Transverse colon (tissue), 4 donors: ENCODE measurements at regions not wholly inside any gene's neighbourhood (a gene's known extent, or its start where the extent isn't known, plus 50 kb on each side); places are given as distances from the start of the nearest gene placed in this dataset.

ENCODE experiments used
- DNase-seq: peaks from one replicate; pipeline ENCODE4 v3.0.0-alpha.2; 2019
- H3K27ac ChIP-seq, 4 donors: fragments of 200-600 bp; sonication (generic); 2 replicates each; pipeline ENCODE4 v1.5.1; 2016 to 2018; ENCODE audit warnings: inconsistent platforms in 4 of 4
- H3K27me3 ChIP-seq: fragments of 200-600 bp; sonication (generic); 2 replicates; pipeline ENCODE4 v1.5.1; 2017; ENCODE audit warnings: inconsistent platforms
- H3K36me3 ChIP-seq, 4 donors: fragments of 200-600 bp; sonication (generic); 2 replicates each; pipeline ENCODE4 v1.5.1; 2017 to 2019; ENCODE audit warnings: inconsistent platforms in 4 of 4
- H3K4me1 ChIP-seq, 4 donors: fragments of 200-600 bp; sonication (generic); 2 replicates each; pipeline ENCODE4 v1.5.1; 2017 to 2020; ENCODE audit warnings: inconsistent platforms in 4 of 4
- H3K4me3 ChIP-seq, 4 donors: fragments of 200-600 bp; sonication (generic); 1 replicate in 1 of 4; 2 replicates in 3 of 4; pipeline versions ENCODE4 v1.5.1 to v1.6.1; 2017 to 2019; ENCODE audit warnings: inconsistent platforms in 4 of 4
- H3K9me3 ChIP-seq, 2 donors: fragments of 200-600 bp; sonication (generic); 2 replicates each; pipeline ENCODE4 v1.5.1; 2017 to 2019; ENCODE audit warnings: inconsistent platforms in 2 of 2
- CTCF ChIP-seq, 5 experiments: fragments of 200-600 bp in 3 of 5; fragments of 450-650 bp in 2 of 5; sonication (generic) in 3 of 5; IDR thresholded peaks; 1 replicate in 2 of 5; 2 replicates in 3 of 5; pipeline ENCODE4 v1.5.1; 2016 to 2017; ENCODE audit warnings: antibody characterized with exemption in 5 of 5, inconsistent platforms in 3 of 5, mild to moderate bottlenecking in 2 of 5, moderate library complexity in 1 of 5
- EP300 ChIP-seq: sonication (generic); formaldehyde crosslinking; IDR thresholded peaks from one replicate; pipeline ENCODE4 v1.6.1; 2017; ENCODE audit warnings: antibody characterized with exemption, low read depth
- POLR2A ChIP-seq: fragments of 450-650 bp; IDR thresholded peaks from one replicate; pipeline ENCODE4 v1.6.1; 2016; ENCODE audit warnings: antibody characterized with exemption, mild to moderate bottlenecking, moderate library complexity
- POLR2AphosphoS5 ChIP-seq, 3 donors: sonication (generic); formaldehyde crosslinking; IDR thresholded peaks; one replicate each; pipeline ENCODE4 v1.6.1; 2016; ENCODE audit warnings: antibody characterized with exemption in 3 of 3
- WGBS, 2 donors: methylation state at CpG; one replicate each; pipeline ENCODE4 v1.1.5; 2018; ENCODE audit warnings: low coverage in 1 of 2; 5-methylcytosine and 5-hydroxymethylcytosine counted together
- in situ Hi-C, 4 donors: fragments of 200-750 bp; cut with MboI; loops; one replicate each; pipeline versions ENCODE4 v1.15.0 to v1.15.1; 2017; ENCODE audit warnings: low sequenced_read_pairs in 3 of 4, low pct_ligation_motif_present in 1 of 4, low pct_unique_long_range_greater_than_20kb in 1 of 4
- intact Hi-C: fragments of 100-400 bp; cut with DNase I; formaldehyde crosslinking; loops from one replicate; pipeline ENCODE4 v1.15.1; 2023; ENCODE audit warnings: low total_unique reads

- intact Hi-C loops (no loop called here), in situ Hi-C loops (no loop called here)
- WGBS, 2 donors: 78 to 80% methylated on average over 1 to 5 of the region's 5 CpGs
- Histone ChIP-seq H3K4me1 (no peaks in the 10 kb centered on the region), H3K9me3 (no peaks in the 10 kb centered on the region), H3K36me3 (no peaks in the 10 kb centered on the region), H3K27ac (no peak overlapping the region), H3K27me3 (no peaks in the 10 kb centered on the region), H3K4me3 (no peak overlapping the region)
- no peak for DNase-seq
- TF ChIP-seq EP300 (no peak), POLR2A (no peak), CTCF (IDR thresholded peaks at IDR 0.05) (no peak)
Observed at GRCh38 chr3:44069276-44069675, 172.4 kb upstream of the TOPAZ1 start.

- Histone ChIP-seq H3K9me3 (no peaks in the 10 kb centered on the region), H3K27ac (no peak overlapping the region), H3K4me3 (no peak overlapping the region), H3K27me3 (no peaks in the 10 kb centered on the region), H3K4me1 (no peaks in the 10 kb centered on the region), H3K36me3 (no peaks in the 10 kb centered on the region)
- in situ Hi-C loops: no loop called here
- no peak for TF ChIP-seq CTCF (IDR thresholded peaks at IDR 0.05)
- TF ChIP-seq POLR2AphosphoS5 (IDR thresholded peaks at IDR 0.05): no peak
- TF ChIP-seq EP300: no peak
- DNase-seq: no peak
- intact Hi-C loops: no loop called here
- WGBS, 2 donors: 85 to 91% methylated on average over 7 to 8 of the region's 8 CpGs
Observed at GRCh38 chr3:44070841-44071546, 170.7 kb upstream of the TOPAZ1 start.

DNA sequence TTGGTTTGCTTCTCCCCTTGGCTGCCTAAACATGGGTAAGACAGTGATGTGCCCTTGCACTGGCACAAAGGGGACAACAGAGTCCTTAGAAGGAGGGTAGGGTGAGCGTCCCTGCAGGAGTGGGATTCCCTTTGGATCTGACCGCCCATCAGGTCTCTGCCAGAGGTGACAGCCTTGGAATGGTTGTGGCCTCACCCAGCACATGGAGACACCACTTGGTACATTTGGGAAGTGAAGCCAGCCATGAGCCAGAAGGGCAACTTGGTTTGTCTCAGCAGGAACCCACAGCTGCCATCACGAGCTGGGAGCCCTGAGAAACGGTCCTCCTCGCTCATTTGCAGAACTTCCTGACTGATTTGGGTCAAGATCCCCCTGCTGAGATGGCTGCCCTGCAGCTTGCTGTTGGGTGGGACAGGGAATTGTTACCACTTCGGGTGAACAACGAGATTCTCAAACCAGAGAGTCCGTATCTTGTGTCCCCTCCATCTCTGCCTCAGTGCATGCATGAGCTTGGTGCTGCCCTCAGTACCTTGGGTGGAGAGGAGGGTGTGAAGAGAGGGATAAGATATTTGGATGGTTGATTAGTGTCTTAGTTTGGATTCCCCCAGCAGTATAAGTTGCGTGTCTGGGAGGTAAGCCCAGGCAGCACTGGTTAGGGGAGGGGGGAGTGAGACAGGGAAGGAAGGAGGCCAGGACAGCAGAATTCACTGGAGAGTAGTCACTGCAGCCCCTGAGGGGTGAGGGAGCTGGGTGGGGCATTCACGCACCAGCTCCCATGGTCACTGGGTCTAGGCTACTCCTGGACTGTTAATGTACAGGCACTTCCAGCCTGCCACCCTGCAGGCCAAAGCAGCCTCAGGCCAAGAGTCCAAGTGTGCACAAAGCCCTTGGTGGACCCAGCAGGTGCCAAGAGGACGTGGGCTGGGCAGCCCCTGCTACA lies 168.8 kb upstream of the TOPAZ1 start:
- intact Hi-C loops (no loop called here), in situ Hi-C loops (no loop called here)
- no peak for TF ChIP-seq EP300
- Histone ChIP-seq H3K4me3 (no peak overlapping the region), H3K4me1 (no peaks in the 10 kb centered on the region), H3K9me3 (no peaks in the 10 kb centered on the region), H3K27me3 (no peaks in the 10 kb centered on the region), H3K27ac (no peak overlapping the region), H3K36me3 (no peaks in the 10 kb centered on the region)
- 76 to 83% methylated on average over 1 to 11 of the region's 11 CpGs for WGBS, 2 donors
- DNase-seq: no peak

DNA sequence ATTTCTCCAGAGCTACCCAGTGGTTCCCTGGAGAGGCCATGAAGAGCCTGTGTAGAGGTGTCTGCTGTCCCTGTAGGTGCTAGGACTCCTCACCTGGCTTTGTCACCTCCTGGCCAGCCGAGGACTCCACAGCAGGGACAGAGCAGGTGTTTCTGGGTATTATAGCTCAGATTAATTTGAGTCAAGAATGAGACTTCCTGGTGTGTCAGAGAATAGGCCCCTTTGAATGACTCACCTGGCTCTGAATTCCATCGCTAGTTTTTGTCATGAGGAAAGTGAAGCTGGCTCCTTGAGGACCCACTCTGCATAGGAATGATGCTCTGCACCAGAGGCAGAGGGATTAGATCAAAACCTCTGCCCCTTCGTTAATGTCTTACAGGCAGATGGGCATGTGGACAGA lies 167.5 kb upstream of the TOPAZ1 start:
- TF ChIP-seq EP300 (no peak), CTCF (IDR thresholded peaks at IDR 0.05) (no peak), POLR2AphosphoS5 (IDR thresholded peaks at IDR 0.05) (no peak), POLR2A (no peak)
- H3K4me3 ChIP-seq: no peak overlapping the region
- no peaks in the 10 kb centered on the region for H3K36me3 ChIP-seq
- in situ Hi-C loops: no loop called here
- H3K27me3 ChIP-seq: no peaks in the 10 kb centered on the region
- H3K9me3 ChIP-seq: no peaks in the 10 kb centered on the region
- WGBS, 2 donors: 53% methylated on average over 3 of the region's 3 CpGs; no CpG with 5 or more reads in 1 of the 2 donors
- no peaks in the 10 kb centered on the region for H3K4me1 ChIP-seq
- intact Hi-C loops: no loop called here
- H3K27ac ChIP-seq: no peak overlapping the region
- DNase-seq: no peak
